ENCODE measurements at regions not wholly inside any gene's neighbourhood (a gene's known extent, or its start where the extent isn't known, plus 50 kb on each side); places are given as distances from the start of the nearest gene placed in this dataset.

DNA sequence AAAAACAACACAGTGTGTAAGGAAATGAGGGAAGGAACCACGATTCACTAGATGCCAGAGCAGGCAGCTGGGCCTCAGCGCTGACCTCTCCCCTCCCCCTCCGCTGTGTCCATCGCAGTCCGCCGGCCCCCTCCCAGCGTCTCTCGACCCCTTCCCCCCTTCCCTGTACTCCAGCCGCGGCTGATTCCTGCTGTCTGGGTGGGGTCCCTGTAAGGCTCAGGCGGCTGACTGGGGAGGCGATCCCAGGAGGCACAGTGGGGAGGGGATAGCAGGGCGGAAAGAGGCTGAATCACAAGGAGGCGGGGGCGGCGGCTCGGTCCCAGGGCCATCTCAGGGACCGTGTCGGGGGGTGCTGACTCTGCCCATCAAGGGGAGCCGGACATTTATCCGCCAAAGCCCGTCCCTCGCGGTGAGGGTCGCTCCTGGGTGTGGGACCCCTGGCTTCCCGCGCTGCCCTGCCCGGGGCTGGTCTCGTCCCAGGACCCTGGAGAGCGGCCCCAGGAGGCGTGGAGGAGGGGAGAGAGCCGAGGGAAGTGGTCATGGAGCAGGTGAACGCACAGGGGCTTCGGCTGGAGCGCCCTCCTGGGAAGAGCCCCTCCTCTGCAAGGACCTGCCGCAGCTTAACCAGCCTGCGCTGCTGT is 241.9 kb downstream of the PTPRU start:
- peaks cover 0 to 31% (median 14%) of the 10 kb centered on the region in 3 donors for H3K27me3 ChIP-seq (ENCODE audit: control insufficient read depth in 3 of 3, insufficient read depth in 3 of 3, low read length in 2 of 3)
- peaks cover 0 to 6% (median 0%) of the 10 kb centered on the region in 5 donors for H3K4me1 ChIP-seq (ENCODE audit: control insufficient read depth in 5 of 5, insufficient read depth in 5 of 5, low read length in 5 of 5)
- DNase-seq (no peak), ATAC-seq (ENCODE audit: insufficient read depth, low FRiP score) (no peak)
- H3K9ac ChIP-seq (ENCODE audit: insufficient read depth in 1 of 2, low read length in 2 of 2), result no peak overlapping the region
- no peaks in the 10 kb centered on the region for H3K36me3 ChIP-seq (ENCODE audit: control insufficient read depth in 4 of 4, insufficient read depth in 4 of 4, low read length in 4 of 4)
- WGBS, 2 donors, result 6% methylated on average over 34 to 37 of the region's 37 CpGs
- no peak overlapping the region for H3K27ac ChIP-seq (ENCODE audit: low read depth in 1 of 2, low read length in 1 of 2)
- TF ChIP-seq, protein P1, sequence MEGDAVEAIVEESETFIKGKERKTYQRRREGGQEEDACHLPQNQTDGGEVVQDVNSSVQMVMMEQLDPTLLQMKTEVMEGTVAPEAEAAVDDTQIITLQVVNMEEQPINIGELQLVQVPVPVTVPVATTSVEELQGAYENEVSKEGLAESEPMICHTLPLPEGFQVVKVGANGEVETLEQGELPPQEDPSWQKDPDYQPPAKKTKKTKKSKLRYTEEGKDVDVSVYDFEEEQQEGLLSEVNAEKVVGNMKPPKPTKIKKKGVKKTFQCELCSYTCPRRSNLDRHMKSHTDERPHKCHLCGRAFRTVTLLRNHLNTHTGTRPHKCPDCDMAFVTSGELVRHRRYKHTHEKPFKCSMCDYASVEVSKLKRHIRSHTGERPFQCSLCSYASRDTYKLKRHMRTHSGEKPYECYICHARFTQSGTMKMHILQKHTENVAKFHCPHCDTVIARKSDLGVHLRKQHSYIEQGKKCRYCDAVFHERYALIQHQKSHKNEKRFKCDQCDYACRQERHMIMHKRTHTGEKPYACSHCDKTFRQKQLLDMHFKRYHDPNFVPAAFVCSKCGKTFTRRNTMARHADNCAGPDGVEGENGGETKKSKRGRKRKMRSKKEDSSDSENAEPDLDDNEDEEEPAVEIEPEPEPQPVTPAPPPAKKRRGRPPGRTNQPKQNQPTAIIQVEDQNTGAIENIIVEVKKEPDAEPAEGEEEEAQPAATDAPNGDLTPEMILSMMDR (IDR thresholded peaks at IDR 0.05; ENCODE audit: control extremely low read depth, extremely low read depth), result no peak
- no peak overlapping the region for H3K4me3 ChIP-seq
- H3K9me3 ChIP-seq (ENCODE audit: control insufficient read depth in 4 of 4, insufficient read depth in 3 of 4, low read length in 3 of 4), result peaks cover 0 to 4% (median 0%) of the 10 kb centered on the region in 4 donors

DNA sequence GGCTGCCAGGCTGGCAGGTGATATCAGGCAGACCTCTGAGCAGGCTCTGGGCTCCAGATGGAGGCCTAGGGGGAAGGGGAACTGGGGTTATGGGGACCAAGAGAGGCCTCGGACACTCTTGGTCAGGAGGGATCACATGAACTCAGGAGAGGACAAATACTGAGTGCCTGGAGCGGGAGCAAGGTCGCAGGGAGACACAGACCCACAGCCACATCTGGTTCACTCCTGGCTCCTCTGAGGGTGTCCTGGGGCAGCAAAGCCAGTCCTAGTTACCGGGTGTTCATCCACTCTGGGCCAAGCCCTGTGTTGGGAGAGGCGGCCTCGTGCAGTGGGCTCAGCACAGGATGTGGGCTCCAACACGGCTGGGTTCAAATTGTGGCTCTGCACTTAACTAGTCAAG is 239.0 kb downstream of the PTPRU start:
- Histone ChIP-seq H3K9me3 (ENCODE audit: control insufficient read depth in 4 of 4, insufficient read depth in 3 of 4, low read length in 3 of 4) (no peaks in the 10 kb centered on the region), H3K4me1 (ENCODE audit: control insufficient read depth in 5 of 5, insufficient read depth in 5 of 5, low read length in 5 of 5) (peaks cover 0 to 6% (median 0%) of the 10 kb centered on the region in 5 donors), H3K27me3 (ENCODE audit: control insufficient read depth in 3 of 3, insufficient read depth in 3 of 3, low read length in 2 of 3) (peaks cover 0 to 31% (median 16%) of the 10 kb centered on the region in 3 donors), H3K4me3 (no peak overlapping the region), H3K36me3 (ENCODE audit: control insufficient read depth in 4 of 4, insufficient read depth in 4 of 4, low read length in 4 of 4) (no peaks in the 10 kb centered on the region), H3K9ac (ENCODE audit: insufficient read depth in 1 of 2, low read length in 2 of 2) (no peak overlapping the region), H3K27ac (ENCODE audit: low read depth in 1 of 2, low read length in 1 of 2) (no peak overlapping the region)
- ATAC-seq (ENCODE audit: insufficient read depth, low FRiP score) (no peak), DNase-seq (no peak)
- WGBS, 2 donors, result 74 to 80% methylated on average over 7 of the region's 7 CpGs
- TF ChIP-seq, protein P1 (IDR thresholded peaks at IDR 0.05; ENCODE audit: control extremely low read depth, extremely low read depth), result no peak

DNA sequence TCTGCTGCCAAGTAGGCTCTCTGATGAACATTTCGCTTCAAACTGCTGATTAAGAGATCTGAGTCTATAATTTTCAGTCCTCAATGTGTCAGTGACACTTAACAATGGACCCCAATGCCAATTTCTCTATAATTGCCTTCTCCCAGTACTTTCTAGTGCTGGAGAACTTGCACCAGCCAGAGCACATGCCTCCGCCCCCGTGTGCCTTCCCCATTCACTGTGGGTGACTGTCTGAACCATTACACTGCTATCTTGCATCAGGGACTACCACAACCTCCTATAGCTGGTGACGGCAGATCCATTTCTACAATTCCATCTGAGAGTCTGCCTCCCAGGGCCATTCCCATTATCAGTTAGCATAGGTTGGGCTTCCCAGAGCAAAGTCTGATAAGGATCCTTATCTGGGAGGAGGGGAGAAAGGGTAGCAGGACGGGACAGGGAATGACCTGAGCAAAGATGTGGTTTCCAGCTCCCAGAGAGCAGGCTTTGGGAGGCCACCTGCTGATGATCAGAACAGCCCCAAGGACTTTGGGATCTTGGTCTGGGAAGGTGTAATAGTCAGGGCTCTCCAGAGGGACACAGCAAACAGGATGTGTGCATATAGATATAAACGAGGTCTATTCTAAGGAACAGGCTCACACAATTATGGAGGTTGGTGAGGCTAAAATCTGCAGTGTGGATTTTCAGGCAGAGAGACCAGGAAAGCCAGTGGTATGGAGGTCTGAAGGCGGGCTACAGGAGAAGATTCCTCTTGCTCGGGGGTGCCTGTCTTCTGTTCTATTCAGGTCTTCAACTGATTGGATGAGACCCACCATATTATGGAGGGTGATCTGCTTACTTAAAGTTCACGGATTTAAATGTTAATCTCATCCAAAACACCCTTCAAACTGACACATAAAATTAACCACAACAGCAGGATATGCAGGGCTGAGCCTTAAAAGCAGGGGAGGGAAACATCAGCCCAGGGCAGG is 238.2 kb downstream of the PTPRU start:
- DNase-seq (no peak), ATAC-seq (ENCODE audit: insufficient read depth, low FRiP score) (no peak)
- TF ChIP-seq, protein P1 (IDR thresholded peaks at IDR 0.05; ENCODE audit: control extremely low read depth, extremely low read depth), result no peak
- Histone ChIP-seq H3K9ac (ENCODE audit: insufficient read depth in 1 of 2, low read length in 2 of 2) (no peak overlapping the region), H3K36me3 (ENCODE audit: control insufficient read depth in 4 of 4, insufficient read depth in 4 of 4, low read length in 4 of 4) (no peaks in the 10 kb centered on the region), H3K27me3 (ENCODE audit: control insufficient read depth in 3 of 3, insufficient read depth in 3 of 3, low read length in 2 of 3) (peaks cover 0 to 28% (median 12%) of the 10 kb centered on the region in 3 donors), H3K4me3 (no peak overlapping the region), H3K9me3 (ENCODE audit: control insufficient read depth in 4 of 4, insufficient read depth in 3 of 4, low read length in 3 of 4) (no peaks in the 10 kb centered on the region), H3K4me1 (ENCODE audit: control insufficient read depth in 5 of 5, insufficient read depth in 5 of 5, low read length in 5 of 5) (peaks cover 0 to 6% (median 0%) of the 10 kb centered on the region in 5 donors), H3K27ac (ENCODE audit: low read depth in 1 of 2, low read length in 1 of 2) (no peak overlapping the region)
- WGBS, 2 donors, result 56 to 71% methylated on average over 9 of the region's 9 CpGs
